ENCODE measurements at regions not wholly inside any gene's neighbourhood (a gene's known extent, or its start where the extent isn't known, plus 50 kb on each side); places are given as distances from the start of the nearest gene placed in this dataset.
"Not testable (repeated sequence)": the region's sequence is repeated elsewhere in the genome, so short reads cannot be mapped to it uniquely, and the experiment has no call there.

GRCh38 chr10:125455431-125455830 lies 227.5 kb downstream of the TEX36 start:
- no peak for DNase-seq (ENCODE audit: low read depth)

GRCh38 chr10:125451319-125451718 lies 231.6 kb downstream of the TEX36 start:
- DNase-seq (ENCODE audit: low read depth), result no peak

DNA sequence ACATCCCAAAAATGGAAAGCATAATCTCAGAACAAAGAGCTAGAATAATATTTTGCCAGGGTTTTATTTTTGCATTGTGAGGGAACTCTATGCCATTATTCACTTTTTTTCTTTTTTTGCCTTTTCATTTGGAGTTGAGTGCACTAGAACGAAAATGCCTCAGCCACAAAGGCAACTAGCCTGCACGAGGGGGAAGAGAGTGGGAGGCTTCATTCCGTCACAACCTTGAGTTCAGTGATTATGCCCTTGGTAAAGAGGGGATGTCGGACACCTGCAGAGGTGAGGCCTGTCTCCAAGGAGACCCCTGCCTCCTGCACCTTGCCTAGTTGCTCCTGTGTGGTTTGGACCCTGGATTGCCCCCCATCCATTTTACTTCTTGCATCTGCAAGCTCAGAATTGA lies 232.7 kb downstream of the TEX36 start:
- DNase-seq (ENCODE audit: low read depth), result no peak

DNA sequence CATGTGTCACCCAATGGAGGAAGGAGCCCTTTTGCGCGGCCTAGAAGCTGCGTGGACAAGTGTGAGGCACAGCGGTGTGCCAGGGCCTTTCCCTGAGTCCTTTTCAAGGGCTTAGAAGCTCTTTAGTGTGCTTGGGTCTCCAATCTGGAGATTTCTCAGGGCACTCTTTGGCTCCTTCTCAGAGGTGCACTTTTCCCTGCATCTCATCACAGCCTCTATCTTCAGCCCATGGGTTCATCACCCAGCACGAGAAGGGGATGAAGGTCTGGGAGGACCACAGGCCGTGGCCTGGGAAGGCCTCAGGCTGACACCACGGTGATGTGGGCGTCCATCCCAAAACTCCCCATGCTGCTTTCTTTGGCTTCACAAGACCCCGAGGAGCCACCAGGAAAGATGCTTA lies 233.4 kb downstream of the TEX36 start:
- DNase-seq (ENCODE audit: low read depth), result no peak

- DNase-seq (ENCODE audit: low read depth), result no peak
These were observed 234.4 kb downstream of the TEX36 start for GRCh38 chr10:125448596-125448995.

DNA sequence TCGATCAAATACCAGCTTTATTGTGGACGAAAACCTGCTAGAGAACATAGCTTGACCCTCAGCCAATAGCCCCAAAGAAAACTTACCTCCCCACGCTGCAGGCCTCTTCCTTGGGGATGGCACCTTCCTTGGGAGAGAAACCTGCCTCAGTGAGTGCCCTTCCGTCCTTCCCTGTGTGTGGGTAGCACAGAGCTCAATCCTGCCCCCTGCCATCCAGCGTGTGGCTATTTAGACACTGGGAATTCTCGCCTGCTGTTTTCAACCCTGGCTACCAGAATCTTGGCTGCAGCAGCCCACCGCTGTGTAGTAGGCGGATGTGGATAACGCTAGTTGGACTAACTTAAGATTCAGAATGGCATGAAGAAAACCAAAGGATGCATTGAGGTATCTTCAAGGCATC lies 238.2 kb downstream of the TEX36 start:
- no peak for DNase-seq (ENCODE audit: low read depth)

DNA sequence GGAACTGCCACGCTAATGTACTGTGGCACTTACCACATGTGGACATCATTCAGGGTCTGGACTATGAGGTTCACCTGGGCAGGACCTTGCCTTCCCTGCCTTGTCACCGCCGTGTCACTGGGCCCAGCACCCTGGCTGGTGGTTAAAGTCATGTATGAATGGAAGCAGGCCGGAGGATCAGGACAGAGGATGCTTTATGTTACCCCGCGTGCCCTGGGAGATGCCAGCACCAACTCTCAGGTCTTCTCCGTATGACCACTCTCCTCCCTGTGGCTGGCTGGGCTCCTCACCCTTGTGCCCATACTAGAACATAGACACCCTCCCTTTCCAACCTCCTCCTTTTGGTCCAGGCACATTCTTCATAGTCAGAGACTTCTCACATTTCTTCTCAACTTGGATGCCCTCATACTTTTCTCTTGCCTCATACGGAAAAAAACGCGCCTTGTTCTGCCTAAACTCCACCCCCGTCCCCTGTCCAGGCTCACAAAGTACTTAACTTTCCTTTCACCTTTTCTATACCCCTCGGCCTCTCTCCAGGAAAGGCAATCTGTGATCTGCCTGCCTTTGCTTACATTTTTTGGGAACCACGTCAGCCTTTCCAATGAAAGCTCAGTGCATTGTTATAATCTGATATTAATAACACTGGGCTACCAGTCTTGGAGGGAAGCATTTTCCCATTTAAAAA lies 240.0 kb downstream of the TEX36 start:
- DNase-seq (ENCODE audit: low read depth), result no peak

DNA sequence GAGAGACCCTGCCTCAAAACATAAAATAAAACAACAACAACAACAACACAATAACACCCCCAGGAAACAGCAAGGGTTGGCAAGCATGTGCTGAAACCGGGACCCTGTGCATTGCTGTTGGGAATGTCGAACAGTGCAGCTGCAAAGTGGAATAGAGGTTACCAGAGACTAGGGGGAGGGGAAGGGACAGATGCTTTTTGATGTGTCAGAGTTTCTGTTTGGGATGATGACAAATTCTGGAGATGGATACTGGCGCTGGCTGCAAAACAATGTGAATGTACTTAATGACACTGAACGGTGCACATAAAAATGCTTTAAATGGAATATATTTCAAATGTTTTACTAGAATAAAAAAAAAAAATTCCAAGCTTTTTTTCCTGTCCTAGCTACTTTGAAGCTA lies 241.8 kb downstream of the TEX36 start:
- no peak for DNase-seq (ENCODE audit: low read depth)

GRCh38 chr10:125431149-125431548 lies 251.8 kb downstream of the TEX36 start:
- no peak for DNase-seq (ENCODE audit: low read depth)

DNA sequence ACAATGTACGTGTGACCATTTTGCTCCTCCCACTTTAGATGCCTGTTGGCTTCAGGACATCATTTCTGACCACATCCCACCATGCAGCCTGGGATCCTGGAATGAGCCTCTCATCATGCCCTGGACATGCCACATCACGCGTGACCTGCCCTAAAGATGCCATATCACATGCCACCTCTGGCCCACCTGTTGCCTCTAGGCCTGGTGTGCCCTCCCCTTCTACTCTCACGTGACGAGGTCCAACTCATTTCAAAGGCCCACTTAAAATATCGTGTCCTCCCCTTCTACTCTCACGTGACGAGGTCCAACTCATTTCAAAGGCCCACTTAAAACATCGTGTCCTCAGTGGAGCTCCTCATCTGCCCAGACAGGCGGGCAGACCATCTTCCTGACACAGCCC lies 254.9 kb downstream of the TEX36 start:
- no peak for DNase-seq (ENCODE audit: low read depth)

GRCh38 chr10:125424191-125424847 lies 258.6 kb downstream of the TEX36 start:
- no peak for DNase-seq (ENCODE audit: low read depth)

DNA sequence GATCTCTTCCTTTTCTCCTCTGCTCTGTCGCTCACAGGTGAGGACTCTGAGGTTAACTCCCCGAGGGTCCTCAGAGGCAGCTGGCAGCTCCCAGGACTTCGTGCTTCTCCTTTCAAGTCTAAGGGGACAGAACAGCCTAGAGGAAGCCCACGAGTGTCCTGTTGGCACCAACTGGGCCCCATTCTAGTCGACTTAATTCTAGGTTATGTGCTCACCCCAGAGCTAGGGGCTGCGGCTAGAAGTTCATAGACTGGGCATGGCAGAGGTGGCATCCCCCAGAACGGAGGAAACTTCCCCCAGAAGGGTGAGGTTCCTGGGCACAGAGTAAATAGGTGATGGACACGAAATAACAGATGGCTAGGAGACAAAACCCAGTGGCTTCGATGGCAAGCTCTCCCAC lies 259.4 kb downstream of the TEX36 start:
- no peak for DNase-seq (ENCODE audit: low read depth)

DNA sequence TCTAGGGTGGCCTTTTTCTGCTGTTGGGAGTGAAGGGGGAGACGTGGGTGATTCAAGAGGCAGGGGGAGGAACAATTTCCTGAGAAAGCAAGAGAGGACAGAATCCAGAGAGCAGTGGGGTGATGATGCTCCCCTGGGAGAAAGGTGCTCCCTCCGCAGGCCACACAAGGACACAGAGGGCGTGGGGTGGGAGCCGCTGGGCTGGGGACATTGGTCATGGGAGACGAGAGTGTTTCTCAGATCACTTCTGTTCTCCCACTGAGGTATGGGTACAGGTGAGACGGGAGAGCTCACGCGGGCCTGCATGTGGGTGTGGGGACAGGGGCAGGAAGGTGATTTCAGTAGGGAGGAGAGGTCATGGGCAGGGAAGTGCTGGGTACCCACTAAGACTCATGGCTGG lies 259.5 kb upstream of the CTBP2 start:
- DNase-seq (ENCODE audit: low read depth), result no peak

- DNase-seq (ENCODE audit: low read depth), result no peak
These were observed 258.8 kb upstream of the CTBP2 start for GRCh38 chr10:125419146-125419545.

DNA sequence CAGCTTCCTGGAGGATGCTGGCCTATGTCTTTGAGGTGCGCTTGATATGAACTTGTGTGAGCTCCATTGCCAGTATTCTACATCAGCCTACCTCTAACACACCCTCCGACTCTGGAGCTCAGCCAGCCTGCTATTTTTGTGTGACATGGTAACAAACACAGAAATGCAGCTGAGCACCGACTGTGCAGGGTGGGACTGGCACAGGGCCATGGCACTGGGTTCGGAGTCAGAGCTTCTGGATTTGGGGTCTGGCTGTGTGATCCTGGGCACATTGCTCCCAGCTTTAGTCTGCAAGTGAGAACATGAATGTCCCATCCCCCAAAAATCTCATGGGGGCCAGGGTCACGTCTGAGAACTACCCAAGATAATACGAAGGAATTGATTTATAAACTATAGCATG lies 257.2 kb upstream of the CTBP2 start:
- no peak for DNase-seq (ENCODE audit: low read depth)

- no peak for DNase-seq (ENCODE audit: low read depth)
These were observed 255.6 kb upstream of the CTBP2 start for GRCh38 chr10:125415964-125416363.

DNA sequence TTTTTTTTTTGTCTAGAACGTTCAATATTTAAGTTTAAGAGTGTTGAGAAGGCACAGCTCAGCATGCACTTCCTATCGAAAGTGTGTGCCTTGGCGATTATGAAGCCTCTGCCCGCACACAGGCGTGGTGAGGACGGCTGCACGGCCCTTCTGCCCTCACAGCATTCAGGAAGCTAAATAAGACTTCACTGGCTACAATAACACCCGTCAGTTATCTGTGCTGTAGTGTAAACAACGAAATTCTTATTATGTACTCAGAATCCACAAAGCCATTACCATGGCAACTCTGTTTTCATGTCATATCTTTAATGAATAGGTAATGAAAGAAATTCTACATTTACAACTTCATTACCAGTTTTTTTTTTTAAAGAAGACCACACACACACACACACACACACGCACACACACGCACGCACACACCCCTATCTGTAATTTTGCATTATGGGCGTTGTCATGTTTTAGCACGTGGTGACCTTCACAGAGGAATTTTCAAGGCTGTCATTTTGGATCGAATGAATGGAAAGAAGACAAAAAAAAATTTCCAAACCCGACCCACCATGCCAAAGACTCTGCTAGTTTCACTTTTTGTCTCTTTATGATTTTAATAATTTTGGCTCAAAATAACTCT lies 254.8 kb upstream of the CTBP2 start:
- no peak for DNase-seq (ENCODE audit: low read depth)

GRCh38 chr10:125411724-125412123 lies 251.4 kb upstream of the CTBP2 start:
- no peak for DNase-seq (ENCODE audit: low read depth)

- DNase-seq (ENCODE audit: low read depth), result no peak
These were observed 249.4 kb upstream of the CTBP2 start for GRCh38 chr10:125409756-125410155.

- DNase-seq (ENCODE audit: low read depth), result no peak
These were observed 247.2 kb upstream of the CTBP2 start for GRCh38 chr10:125407557-125407956.

DNA sequence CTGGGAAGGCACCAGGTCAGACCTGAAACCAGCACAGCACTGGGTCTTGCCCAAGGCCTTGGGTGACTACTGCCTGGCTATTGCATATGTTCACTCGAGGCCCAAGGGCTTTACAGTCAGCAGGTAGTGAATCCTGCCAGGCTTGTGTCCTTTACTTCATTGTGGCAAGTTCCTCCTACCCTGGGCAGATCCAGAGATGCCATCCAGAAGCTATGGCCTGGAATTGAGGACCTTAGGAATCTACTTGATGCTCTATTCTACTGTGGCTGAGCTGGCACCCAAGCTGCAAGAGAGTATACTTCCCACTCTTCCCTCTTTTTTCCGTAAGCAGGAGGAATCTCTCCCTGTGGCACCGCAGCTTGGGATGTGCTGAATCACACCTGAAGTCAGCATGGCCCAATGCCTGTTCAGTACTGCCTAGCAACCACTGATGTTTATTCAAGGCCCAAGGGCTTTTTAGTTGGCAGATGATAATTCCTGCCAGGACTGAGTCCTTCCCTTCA lies 246.7 kb upstream of the CTBP2 start:
- DNase-seq (ENCODE audit: low read depth), result no peak

DNA sequence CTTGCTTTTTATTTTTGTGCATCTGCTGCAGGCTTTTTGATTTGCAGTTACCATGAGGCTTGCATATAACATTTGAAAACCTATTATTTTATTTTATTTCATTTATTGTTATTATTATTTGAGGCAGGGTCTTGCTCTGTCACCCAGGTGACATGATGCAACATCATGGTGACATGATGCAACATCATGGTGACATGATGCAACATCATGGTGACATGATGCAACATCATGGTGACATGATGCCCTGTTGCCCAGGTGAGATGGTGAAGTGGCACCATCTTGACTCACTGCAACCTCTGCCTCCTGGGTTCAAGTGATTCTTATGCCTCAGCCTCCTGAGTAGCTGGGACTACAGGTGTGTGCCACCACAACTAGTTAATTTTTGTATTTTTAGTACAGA lies 244.5 kb upstream of the CTBP2 start:
- DNase-seq (ENCODE audit: low read depth), result not testable (repeated sequence)

DNA sequence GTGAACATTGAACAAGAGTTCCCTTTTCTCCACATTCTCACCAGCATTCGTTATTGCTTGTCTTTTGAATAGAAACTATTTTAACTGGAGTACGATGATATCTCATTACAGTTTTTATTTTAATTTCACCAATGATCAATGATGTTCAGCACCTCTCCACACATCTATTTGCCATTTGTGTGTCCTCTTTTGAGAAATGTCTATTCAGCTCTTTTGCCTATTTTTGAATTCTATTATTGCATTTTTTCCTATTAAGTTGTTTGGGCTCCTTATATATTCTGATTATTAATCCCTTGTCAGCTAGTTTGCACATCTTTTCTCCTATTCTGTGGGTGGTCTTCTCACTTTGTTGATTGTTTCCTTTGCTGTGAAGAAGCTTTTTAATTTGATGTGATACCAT lies 241.1 kb upstream of the CTBP2 start:
- no peak for DNase-seq (ENCODE audit: low read depth)

All from stimulated activated CD8-positive, alpha-beta memory T cell treated with anti-CD3 and anti-CD28 coated beads, Interleukin-4, amount 100 ng/mL, for 24 hours (primary cell).